ENCODE measurements at regions not wholly inside any gene's neighbourhood (a gene's known extent, or its start where the extent isn't known, plus 50 kb on each side); places are given as distances from the start of the nearest gene placed in this dataset.

GRCh38 chr3:73680391-73681095 is 55.8 kb upstream of the PDZRN3 start:
- no peak for TF ChIP-seq CTCF (IDR thresholded peaks at IDR 0.05)
- TF ChIP-seq EZH2phosphoT487 (IDR thresholded peaks at IDR 0.05), result no peak

Data from neural progenitor cell (in vitro differentiated cells).